GM21723 (cell line): ENCODE measurements at regions not wholly inside any gene's neighbourhood (a gene's known extent, or its start where the extent isn't known, plus 50 kb on each side); places are given as distances from the start of the nearest gene placed in this dataset.

Experiments used
- ATAC-seq: cut with Tn5 transposase; IDR thresholded peaks from one replicate; pipeline ENCODE4 v1.9.1; 2021; ENCODE audit warnings: mild to moderate bottlenecking, moderate library complexity; ENCODE audit not compliant: unreplicated experiment

- no peak for ATAC-seq
These were observed 110.6 kb upstream of the PTPN1 start for GRCh38 chr20:50399555-50399916.

- no peak for ATAC-seq
These were observed 110.1 kb upstream of the PTPN1 start for GRCh38 chr20:50399917-50400704.

- no peak for ATAC-seq
These were observed 109.2 kb upstream of the PTPN1 start for GRCh38 chr20:50400705-50401586.

- ATAC-seq, result no peak
These were observed 108.4 kb upstream of the PTPN1 start for GRCh38 chr20:50401587-50402418.

GRCh38 chr20:50403565-50404418 lies 106.4 kb upstream of the PTPN1 start:
- no peak for ATAC-seq

GRCh38 chr20:50404419-50405234 lies 105.6 kb upstream of the PTPN1 start:
- ATAC-seq, result no peak

GRCh38 chr20:50405235-50405914 lies 104.8 kb upstream of the PTPN1 start:
- no peak for ATAC-seq

- no peak for ATAC-seq
These were observed 104.1 kb upstream of the PTPN1 start for GRCh38 chr20:50405915-50406609.

- ATAC-seq, result no peak
These were observed 103.5 kb upstream of the PTPN1 start for GRCh38 chr20:50406610-50407136.

- ATAC-seq, result no peak
These were observed 101.4 kb upstream of the PTPN1 start for GRCh38 chr20:50408526-50409364.

GRCh38 chr20:50409495-50409894 lies 100.7 kb upstream of the PTPN1 start:
- ATAC-seq, result no peak

GRCh38 chr20:50410343-50410742 lies 99.8 kb upstream of the PTPN1 start:
- no peak for ATAC-seq

GRCh38 chr20:50412069-50412468 lies 98.1 kb upstream of the PTPN1 start:
- no peak for ATAC-seq

- ATAC-seq, result no peak
These were observed 97.7 kb upstream of the PTPN1 start for GRCh38 chr20:50412499-50412898.

- no peak for ATAC-seq
These were observed 97.1 kb upstream of the PTPN1 start for GRCh38 chr20:50413088-50413500.

- no peak for ATAC-seq
These were observed 95.1 kb upstream of the PTPN1 start for GRCh38 chr20:50415021-50415515.
